ENCODE measurements at regions not wholly inside any gene's neighbourhood (a gene's known extent, or its start where the extent isn't known, plus 50 kb on each side); places are given as distances from the start of the nearest gene placed in this dataset.

DNA sequence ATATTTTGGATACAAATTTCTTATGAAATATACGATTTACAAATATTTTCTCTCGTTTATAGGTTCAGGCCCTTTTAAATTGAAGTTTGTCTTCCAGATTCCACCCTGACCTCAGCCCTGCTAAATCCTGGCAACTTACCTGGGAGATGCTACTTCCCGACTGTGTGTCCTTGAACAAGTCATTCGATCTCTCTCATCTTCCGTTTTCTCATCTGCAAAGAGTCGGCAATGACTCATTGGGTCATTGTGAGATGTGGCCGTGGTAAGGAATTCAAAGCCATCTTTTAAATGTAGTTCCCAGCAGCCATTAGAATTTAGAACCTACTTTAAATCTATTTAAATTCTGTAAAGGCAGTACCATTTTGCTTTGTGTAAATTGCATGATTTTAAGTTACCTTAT, 72.5 kb downstream of the LHX2 start:
- TF ChIP-seq, protein P1, sequence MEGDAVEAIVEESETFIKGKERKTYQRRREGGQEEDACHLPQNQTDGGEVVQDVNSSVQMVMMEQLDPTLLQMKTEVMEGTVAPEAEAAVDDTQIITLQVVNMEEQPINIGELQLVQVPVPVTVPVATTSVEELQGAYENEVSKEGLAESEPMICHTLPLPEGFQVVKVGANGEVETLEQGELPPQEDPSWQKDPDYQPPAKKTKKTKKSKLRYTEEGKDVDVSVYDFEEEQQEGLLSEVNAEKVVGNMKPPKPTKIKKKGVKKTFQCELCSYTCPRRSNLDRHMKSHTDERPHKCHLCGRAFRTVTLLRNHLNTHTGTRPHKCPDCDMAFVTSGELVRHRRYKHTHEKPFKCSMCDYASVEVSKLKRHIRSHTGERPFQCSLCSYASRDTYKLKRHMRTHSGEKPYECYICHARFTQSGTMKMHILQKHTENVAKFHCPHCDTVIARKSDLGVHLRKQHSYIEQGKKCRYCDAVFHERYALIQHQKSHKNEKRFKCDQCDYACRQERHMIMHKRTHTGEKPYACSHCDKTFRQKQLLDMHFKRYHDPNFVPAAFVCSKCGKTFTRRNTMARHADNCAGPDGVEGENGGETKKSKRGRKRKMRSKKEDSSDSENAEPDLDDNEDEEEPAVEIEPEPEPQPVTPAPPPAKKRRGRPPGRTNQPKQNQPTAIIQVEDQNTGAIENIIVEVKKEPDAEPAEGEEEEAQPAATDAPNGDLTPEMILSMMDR (IDR thresholded peaks at IDR 0.05; ENCODE audit: borderline replicate concordance, extremely low read depth, low read length, poor library complexity, severe bottlenecking) = no peak
- no peak for TF ChIP-seq EZH2 (IDR thresholded peaks at IDR 0.05; ENCODE audit: borderline replicate concordance, low read depth, low read length, severe bottlenecking)
